ENCODE measurements at regions not wholly inside any gene's neighbourhood (a gene's known extent, or its start where the extent isn't known, plus 50 kb on each side); places are given as distances from the start of the nearest gene placed in this dataset.

DNA sequence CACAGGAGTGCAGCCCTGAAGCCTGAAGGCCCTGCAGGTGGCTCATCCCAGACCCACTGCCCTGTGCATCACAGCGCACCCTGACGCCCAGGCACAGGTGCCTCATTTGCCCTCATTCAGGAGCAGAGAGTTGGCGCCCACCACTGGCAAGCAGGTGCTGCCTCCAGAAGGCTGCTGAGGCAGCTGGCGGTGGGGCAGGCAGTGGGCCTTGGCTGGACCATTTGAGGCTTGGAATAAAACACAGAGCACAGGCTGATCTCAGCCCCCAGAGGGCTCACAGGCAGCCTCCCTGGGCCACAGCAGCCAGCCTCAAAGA, 1151.9 kb downstream of the BRD1 start:
- no peak overlapping the region for H3K27ac ChIP-seq (ENCODE audit: low read length)
- no peaks in the 10 kb centered on the region for H4K20me1 ChIP-seq (ENCODE audit: insufficient read depth, low read length)
- no peaks in the 10 kb centered on the region for H3K9me2 ChIP-seq (replicated peaks; ENCODE audit: insufficient read depth, low read length)
- no peaks in the 10 kb centered on the region for H3K27me3 ChIP-seq (replicated peaks; ENCODE audit: insufficient read depth, low read length)
- no peak for TF ChIP-seq EZH2 (optimal IDR thresholded peaks at IDR 0.05; ENCODE audit: low read depth, low read length)
- TF ChIP-seq EZH2phosphoT487 (IDR thresholded peaks at IDR 0.05; ENCODE audit: low read length) = no peak
- TF ChIP-seq CTCF (IDR thresholded peaks at IDR 0.05; ENCODE audit: low read length) = no peak
- no peaks in the 10 kb centered on the region for H3F3A ChIP-seq (ENCODE audit: insufficient read depth, low read length)
- no peak overlapping the region for H3K4me2 ChIP-seq (ENCODE audit: low read depth, low read length)
- H3K79me2 ChIP-seq (ENCODE audit: low read length) = 0 out of 2 replicates have a peak, but pooled peaks cover 7% of the 10 kb centered on the region
- H3K9ac ChIP-seq (ENCODE audit: low read length) = no peak overlapping the region
- H3K4me1 ChIP-seq (ENCODE audit: low read length) = no peaks in the 10 kb centered on the region
- no peaks in the 10 kb centered on the region for H3K9me3 ChIP-seq (replicated peaks; ENCODE audit: insufficient read depth, low read length)
- H3K4me3 ChIP-seq (ENCODE audit: low read length) = no peak overlapping the region
- H2AFZ ChIP-seq (ENCODE audit: low read length) = no peak overlapping the region
- no peak for DNase-seq
- no peaks in the 10 kb centered on the region for H3K36me3 ChIP-seq (replicated peaks; ENCODE audit: insufficient read depth, low read length)

GRCh38 chr22:48675141-48675829, 1152.4 kb downstream of the BRD1 start:
- Histone ChIP-seq H3K27me3 (replicated peaks; ENCODE audit: insufficient read depth, low read length) (no peaks in the 10 kb centered on the region), H3K9me3 (replicated peaks; ENCODE audit: insufficient read depth, low read length) (no peaks in the 10 kb centered on the region), H3F3A (ENCODE audit: insufficient read depth, low read length) (no peaks in the 10 kb centered on the region), H2AFZ (ENCODE audit: low read length) (no peak overlapping the region), H3K4me2 (ENCODE audit: low read depth, low read length) (no peak overlapping the region), H3K4me1 (ENCODE audit: low read length) (no peaks in the 10 kb centered on the region), H3K9me2 (replicated peaks; ENCODE audit: insufficient read depth, low read length) (no peaks in the 10 kb centered on the region), H3K4me3 (ENCODE audit: low read length) (no peak overlapping the region), H3K36me3 (replicated peaks; ENCODE audit: insufficient read depth, low read length) (no peaks in the 10 kb centered on the region), H4K20me1 (ENCODE audit: insufficient read depth, low read length) (no peaks in the 10 kb centered on the region), H3K27ac (ENCODE audit: low read length) (no peak overlapping the region), H3K9ac (ENCODE audit: low read length) (no peak overlapping the region), H3K79me2 (ENCODE audit: low read length) (0 out of 2 replicates have a peak, but pooled peaks cover 7% of the 10 kb centered on the region)
- no peak for DNase-seq
- TF ChIP-seq EZH2 (optimal IDR thresholded peaks at IDR 0.05; ENCODE audit: low read depth, low read length) = no peak
- TF ChIP-seq EZH2phosphoT487 (IDR thresholded peaks at IDR 0.05; ENCODE audit: low read length) = no peak
- TF ChIP-seq CTCF (IDR thresholded peaks at IDR 0.05; ENCODE audit: low read length) = no peak

- no peak for DNase-seq
- H3K4me2 ChIP-seq (ENCODE audit: low read depth, low read length) = no peak overlapping the region
- no peaks in the 10 kb centered on the region for H3K27me3 ChIP-seq (replicated peaks; ENCODE audit: insufficient read depth, low read length)
- no peak overlapping the region for H3K9ac ChIP-seq (ENCODE audit: low read length)
- no peaks in the 10 kb centered on the region for H3K36me3 ChIP-seq (replicated peaks; ENCODE audit: insufficient read depth, low read length)
- H3K9me2 ChIP-seq (replicated peaks; ENCODE audit: insufficient read depth, low read length) = no peaks in the 10 kb centered on the region
- 0 out of 2 replicates have a peak, but pooled peaks cover 7% of the 10 kb centered on the region for H3K79me2 ChIP-seq (ENCODE audit: low read length)
- no peaks in the 10 kb centered on the region for H3K4me1 ChIP-seq (ENCODE audit: low read length)
- no peaks in the 10 kb centered on the region for H3F3A ChIP-seq (ENCODE audit: insufficient read depth, low read length)
- no peaks in the 10 kb centered on the region for H3K9me3 ChIP-seq (replicated peaks; ENCODE audit: insufficient read depth, low read length)
- H2AFZ ChIP-seq (ENCODE audit: low read length) = no peak overlapping the region
- no peaks in the 10 kb centered on the region for H4K20me1 ChIP-seq (ENCODE audit: insufficient read depth, low read length)
- no peak overlapping the region for H3K4me3 ChIP-seq (ENCODE audit: low read length)
- no peak overlapping the region for H3K27ac ChIP-seq (ENCODE audit: low read length)
- TF ChIP-seq CTCF (IDR thresholded peaks at IDR 0.05; ENCODE audit: low read length) (no peak), EZH2 (optimal IDR thresholded peaks at IDR 0.05; ENCODE audit: low read depth, low read length) (no peak), EZH2phosphoT487 (IDR thresholded peaks at IDR 0.05; ENCODE audit: low read length) (no peak)
These were observed 1153.7 kb downstream of the BRD1 start for GRCh38 chr22:48673806-48674500.

Measured in MM.1S (cell line).